ENCODE measurements at regions not wholly inside any gene's neighbourhood (a gene's known extent, or its start where the extent isn't known, plus 50 kb on each side); places are given as distances from the start of the nearest gene placed in this dataset.
"Not testable (repeated sequence)": the region's sequence is repeated elsewhere in the genome, so short reads cannot be mapped to it uniquely, and the experiment has no call there.

DNA sequence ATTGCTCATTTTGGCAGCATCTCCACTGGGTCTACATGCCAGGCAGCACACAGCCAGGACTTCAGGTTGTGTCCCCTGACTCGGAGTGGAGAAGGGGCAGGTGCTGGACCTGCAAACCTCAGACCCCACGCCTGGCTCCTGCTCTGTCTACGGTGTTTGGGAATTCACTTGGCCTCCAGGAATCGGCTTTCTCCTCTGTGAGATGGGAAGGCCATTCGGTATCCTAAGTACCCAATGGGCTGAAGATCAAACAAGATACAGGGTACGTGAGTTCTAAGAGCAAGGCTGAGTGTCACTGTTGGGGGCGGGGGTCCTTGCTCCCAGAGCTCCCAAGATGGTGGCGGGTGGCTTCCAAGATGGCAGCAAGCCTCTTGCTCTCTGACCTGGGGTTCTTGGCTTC lies 73.2 kb upstream of the EN2 start:
- TF ChIP-seq CTCF (IDR thresholded peaks at IDR 0.05; ENCODE audit: extremely low read depth, missing control alignments) = no peak
- no peak for DNase-seq (ENCODE audit: low spot score)

- not testable (repeated sequence) for DNase-seq (ENCODE audit: low spot score)
Observed at GRCh38 chr7:155385182-155385581, 72.7 kb upstream of the EN2 start.

DNA sequence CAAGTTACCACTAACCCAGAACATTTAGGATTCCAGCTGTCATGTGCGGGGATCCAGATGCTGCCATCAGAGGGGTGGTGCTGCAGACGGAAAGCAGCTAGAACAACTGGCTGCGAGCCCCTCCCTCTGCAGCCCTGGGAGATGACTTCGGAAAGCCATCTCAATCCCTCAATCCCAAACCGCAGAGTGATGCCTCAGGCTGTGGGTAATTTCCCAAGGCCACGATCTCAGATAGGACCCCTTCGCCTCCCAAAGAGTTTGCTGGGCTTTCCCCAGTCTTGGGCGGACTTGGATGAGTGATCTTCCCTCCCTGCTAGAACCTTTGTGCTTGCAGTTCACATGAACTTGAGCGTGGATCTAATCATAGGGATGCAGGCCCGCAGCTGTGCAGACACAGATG lies 71.3 kb upstream of the EN2 start:
- DNase-seq (ENCODE audit: low spot score) = no peak
- no peak for TF ChIP-seq CTCF (IDR thresholded peaks at IDR 0.05; ENCODE audit: extremely low read depth, missing control alignments)

DNA sequence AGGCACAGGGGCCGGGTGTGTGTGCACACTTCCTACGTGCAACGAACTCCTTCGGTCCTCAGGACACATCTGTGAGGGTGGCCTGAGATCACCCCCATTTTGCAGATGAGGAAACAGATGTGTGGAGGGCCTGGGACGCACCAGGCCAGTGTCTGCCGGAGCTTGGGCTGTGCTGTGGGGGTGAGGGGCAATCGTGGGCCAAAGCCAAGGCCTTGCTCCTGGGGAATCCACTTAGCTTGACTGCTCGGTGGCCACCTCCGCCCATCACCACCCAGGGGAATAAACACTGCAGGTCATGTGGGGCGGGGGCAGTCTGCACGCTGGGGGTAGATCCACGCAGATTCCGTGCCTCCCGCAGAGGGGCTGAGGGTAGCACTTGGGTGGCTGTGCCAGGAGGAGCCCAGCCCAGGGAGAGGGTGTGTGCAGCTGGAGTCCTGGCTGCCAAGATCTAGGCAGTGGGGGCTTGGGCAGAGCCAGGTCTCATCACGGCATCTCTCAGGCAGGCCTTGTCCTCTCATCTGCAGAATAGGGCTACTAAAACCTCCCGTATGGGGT lies 70.8 kb upstream of the EN2 start:
- no peak for DNase-seq (ENCODE audit: low spot score)
- no peak for TF ChIP-seq CTCF (IDR thresholded peaks at IDR 0.05; ENCODE audit: extremely low read depth, missing control alignments)

- no peak for TF ChIP-seq CTCF (IDR thresholded peaks at IDR 0.05; ENCODE audit: extremely low read depth, missing control alignments)
- no peak for DNase-seq (ENCODE audit: low spot score)
Observed at GRCh38 chr7:155388561-155388960, 69.4 kb upstream of the EN2 start.

GRCh38 chr7:155391414-155391813 lies 66.5 kb upstream of the EN2 start:
- DNase-seq (ENCODE audit: low spot score) = no peak
- no peak for TF ChIP-seq CTCF (IDR thresholded peaks at IDR 0.05; ENCODE audit: extremely low read depth, missing control alignments)

- DNase-seq (ENCODE audit: low spot score) = no peak
- TF ChIP-seq CTCF (IDR thresholded peaks at IDR 0.05; ENCODE audit: extremely low read depth, missing control alignments) = no peak
Observed at GRCh38 chr7:155392726-155393570, 65.0 kb upstream of the EN2 start.

DNA sequence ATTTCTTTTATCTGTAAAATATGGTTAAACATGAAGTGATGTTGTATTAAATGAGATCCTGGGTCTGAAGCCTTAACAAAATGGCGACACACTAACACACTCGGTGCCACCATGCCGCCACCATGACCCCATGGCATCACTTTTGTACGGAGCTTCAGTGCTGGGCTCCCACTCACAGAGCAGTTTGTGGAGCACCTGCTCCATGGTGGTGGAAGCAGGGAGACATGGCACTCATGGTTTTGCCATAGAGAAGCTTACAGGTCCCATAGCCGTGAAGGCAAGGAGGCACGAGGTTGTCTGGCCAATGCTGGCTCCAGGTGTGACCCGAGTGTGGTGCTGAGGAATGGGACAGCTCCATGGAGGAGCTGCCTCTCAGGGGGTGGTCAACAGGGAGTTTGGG lies 63.5 kb upstream of the EN2 start:
- no peak for DNase-seq (ENCODE audit: low spot score)
- TF ChIP-seq CTCF (IDR thresholded peaks at IDR 0.05; ENCODE audit: extremely low read depth, missing control alignments) = no peak

Measured in GM20000 (cell line).